ELF-1 (cell line): ENCODE measurements at regions not wholly inside any gene's neighbourhood (a gene's known extent, or its start where the extent isn't known, plus 50 kb on each side); places are given as distances from the start of the nearest gene placed in this dataset.
A peak's percentile ranks its signal among the peaks of the same experiment; 100 is the strongest.
"Not testable (repeated sequence)": the region's sequence is repeated elsewhere in the genome, so short reads cannot be mapped to it uniquely, and the experiment has no call there.

Source experiments
- DNase-seq: peaks from one replicate; pipeline ENCODE4 v3.0.0-alpha.2; 2016; ENCODE audit warnings: low read depth, low spot score

DNA sequence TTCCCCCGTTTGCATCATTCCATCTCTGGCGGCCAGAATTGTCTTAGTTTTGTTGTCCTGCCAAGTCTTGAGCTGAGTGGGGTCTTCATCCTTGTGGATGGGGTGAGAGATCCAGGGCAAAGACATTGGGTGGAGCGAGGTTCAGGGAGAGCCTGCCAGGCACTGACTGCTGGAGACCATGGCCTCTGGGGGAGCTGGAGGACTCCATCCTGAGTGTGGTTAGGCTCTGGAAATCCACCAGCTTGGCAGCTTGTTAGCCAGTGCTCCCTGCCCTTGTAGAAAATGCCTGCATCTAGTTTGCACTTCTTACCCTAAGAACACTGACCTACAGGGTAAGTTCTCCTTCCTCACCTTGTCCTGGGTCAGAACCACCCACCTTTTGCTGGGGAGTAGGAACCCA, 97.2 kb upstream of the ZNF536 start:
- no peak for DNase-seq

DNA sequence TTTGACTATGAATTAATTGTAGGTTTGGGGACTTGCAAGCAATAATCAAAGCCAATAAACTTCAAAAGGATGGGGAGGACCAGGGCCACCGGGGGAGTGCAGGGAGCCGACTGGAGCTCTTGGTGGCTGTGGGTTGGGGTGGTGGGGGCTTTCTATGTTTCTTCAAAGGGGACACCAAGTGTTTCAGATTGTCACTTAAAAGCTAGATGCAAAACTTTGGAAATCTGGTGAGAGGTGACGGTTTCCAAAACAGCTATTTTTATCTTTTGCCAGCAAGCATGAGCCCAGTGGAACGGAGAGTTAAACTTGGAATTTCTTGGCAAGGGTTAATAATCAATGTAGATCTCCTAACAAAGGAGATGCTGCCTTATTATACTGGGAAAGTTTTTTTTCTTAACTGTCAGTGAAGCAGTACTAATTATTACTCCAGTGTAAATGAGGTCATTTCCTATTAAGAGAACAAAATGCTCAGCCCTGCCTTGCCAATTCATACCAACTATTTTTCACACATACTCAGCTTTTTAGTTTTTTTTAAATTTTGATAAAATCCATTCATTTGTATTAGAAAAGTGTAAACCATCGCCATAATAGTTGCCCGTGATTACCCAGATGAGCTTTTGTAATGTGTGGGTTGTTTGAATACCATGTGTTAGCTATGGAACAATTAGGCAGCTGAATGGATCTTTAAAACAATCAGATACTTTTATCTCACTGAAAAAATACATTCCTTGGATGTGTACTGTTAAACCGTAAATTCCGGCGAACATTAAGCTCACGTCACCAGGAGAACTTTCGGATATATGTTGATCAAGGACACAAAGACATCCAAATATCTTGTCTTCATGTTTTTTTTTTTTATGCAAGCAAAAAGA, 95.9 kb upstream of the ZNF536 start:
- no peak for DNase-seq

DNA sequence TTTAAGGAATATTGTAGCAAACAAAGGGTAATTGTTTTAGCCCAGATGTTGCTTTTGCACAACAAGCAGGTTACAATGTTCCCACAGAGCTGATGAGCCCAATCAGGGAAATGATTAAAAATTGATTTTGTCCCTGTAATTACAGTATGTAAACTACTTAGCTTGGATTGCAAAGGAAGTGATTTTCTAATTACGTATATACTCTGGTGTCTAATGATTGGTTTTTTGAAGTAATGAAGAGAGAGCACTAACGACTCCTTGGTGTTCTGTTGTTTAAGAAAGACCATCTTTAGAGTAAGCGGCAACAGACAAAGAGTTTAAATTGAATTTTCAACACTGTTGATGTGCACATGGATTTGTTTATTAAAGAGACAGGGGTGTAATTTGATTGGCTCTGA, 95.3 kb upstream of the ZNF536 start:
- no peak for DNase-seq

DNA sequence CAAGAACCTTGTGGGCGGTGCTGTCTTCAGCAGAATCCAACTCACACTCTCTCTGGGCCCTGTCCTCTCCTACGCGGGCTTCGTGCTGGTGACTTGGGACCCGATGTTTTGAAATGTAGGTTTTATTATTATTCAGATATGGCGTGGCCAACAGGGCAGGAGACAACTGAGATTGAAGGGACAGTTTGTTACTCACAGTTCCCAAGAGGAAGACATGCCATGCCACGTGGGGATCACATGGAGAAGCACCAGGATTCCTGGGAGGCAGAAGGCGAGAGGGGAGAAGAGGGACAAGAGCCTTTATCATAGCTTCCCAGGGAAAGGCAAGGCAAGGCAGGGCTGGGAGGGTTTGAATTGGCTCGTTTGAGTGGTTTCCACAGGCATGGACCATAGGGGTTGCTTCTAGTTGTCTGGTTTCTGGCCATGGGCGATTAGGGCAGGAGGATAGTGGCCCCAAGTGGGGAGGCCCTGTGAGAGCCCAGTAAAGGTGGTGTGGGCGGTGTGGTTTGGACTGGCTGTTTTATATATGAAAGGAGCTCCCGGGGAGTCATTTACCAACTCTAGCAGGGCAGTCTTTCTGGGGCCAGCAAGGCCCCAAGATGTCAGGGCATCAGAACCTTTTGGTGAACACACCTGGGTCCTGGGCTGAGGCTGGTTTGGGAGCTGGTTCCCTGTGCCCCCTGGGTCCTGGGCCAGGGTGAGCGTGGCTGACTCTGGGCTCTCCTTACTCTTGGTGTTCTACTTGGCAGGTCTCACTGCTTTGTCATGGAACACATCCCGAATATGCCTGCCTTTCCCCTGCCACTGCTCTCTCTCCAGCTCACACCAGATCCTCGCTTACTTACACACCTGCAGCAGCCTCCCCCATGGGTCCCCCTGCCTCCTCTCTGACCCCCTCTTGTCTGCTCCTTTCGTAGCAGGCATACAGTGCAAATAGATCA, 94.0 kb upstream of the ZNF536 start:
- DNase-seq, result no peak

DNA sequence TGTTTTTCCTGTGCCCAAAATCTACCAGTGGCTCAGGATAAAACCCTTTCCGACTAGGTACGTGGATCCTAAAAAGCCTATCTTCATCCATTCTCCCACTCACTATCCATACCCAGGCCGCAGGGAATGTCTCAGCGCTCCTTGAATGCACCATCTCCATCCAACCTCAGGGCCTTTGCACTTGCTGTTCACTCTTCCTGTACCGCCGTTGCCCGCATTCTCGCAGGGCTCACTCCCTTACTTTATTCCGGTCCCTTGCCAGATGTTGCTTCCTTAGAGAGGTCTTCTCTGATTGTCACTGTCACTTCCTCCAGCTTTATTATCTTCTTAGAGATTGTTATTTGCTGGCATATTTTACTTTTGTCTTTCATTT, 93.3 kb upstream of the ZNF536 start:
- DNase-seq, result no peak

DNA sequence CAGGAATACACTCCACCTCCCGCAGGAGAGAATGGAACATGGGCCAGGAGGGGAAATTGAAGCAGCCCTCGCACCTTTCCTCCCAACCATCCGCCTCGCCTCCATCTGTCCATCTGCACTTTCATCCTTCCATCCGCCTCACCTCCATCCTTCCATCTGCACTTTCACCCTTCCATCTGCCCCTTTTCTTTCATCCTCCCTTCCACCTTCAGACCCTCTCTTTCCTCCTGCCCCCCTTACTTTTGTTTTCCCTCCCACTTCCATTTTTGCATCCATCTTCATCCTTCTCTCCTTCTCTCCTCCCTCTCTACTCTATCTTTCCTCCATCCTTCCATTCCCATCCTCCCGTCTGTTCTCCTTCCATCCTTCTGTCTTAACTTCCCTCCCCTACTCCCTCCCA, 92.2 kb upstream of the ZNF536 start:
- no peak for DNase-seq

DNA sequence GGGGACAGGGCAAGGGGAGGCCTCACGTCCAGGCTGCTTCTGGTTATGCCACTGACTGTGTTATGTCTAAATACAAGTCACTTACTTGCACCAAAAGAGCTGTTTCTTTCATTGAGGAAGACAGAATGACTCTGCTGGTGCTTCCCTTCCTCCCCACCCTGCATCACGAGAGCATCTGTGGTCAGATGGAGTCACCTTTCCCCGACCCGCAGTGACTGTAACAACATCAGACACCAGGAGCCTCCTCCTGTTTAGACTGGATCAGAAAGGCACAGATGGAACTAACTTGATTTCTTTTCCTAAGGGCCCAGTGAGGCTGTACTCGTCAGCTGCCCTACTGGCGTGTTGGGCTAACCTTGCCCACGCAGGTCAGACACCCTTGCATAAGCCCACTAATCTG, 90.3 kb upstream of the ZNF536 start:
- DNase-seq, result no peak

DNA sequence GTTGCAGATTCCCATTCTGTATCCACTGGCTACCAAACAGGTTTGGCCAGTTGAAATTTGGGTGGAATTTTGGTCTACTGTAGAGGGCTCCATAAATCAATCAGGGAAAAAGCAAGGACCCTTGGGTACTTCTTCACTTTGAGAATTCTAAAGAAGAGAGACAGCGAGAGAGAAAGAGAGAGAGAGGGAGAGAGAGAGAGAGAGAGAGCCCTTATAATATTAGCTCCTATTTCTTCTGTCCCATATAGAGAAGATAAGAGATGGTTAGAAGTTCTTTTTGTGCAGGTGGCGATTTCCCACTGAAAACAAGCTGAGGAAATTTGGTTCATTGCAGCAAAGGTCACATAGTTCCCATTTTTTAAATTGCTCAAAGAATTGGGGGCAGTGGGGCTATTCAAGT, 88.6 kb upstream of the ZNF536 start:
- DNase-seq, result peak; percentile 51

DNA sequence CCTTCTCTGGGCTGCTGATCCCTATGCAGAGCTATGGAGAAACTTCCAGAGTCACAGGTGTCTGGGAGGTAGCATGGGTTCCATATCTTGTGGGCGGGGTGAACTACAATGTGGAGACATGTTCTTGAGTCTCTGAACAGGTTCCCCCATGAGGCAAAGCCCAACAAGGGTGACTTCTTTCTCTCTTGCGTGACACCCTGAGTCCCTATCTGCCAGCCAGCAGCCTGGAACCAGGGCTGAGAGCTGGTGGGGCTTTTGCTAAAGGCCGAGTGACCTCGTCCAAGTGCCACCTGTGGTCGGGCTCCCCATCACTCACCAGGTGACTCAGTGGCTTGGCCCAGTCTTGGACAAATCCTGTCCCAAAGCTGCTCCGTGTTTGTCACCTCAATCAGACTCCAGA, 88.0 kb upstream of the ZNF536 start:
- no peak for DNase-seq

DNA sequence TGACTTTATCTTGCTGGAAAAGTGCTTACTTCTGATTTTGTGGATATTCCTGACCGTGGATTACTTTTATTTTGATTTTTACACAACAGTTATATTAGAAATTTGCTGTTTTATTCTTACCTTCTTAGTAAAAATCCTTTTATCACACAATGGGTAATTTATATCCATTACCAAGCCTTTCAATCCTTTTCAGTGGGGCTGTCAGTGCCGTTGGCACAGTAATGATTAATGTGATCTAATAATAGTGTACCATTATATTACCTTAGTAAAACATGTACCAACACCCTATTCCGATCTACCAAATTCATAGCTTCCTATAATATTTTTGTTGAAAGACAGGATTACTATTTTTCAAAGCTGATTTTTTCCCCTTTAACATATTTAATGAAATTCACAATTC, 87.3 kb upstream of the ZNF536 start:
- no peak for DNase-seq

DNA sequence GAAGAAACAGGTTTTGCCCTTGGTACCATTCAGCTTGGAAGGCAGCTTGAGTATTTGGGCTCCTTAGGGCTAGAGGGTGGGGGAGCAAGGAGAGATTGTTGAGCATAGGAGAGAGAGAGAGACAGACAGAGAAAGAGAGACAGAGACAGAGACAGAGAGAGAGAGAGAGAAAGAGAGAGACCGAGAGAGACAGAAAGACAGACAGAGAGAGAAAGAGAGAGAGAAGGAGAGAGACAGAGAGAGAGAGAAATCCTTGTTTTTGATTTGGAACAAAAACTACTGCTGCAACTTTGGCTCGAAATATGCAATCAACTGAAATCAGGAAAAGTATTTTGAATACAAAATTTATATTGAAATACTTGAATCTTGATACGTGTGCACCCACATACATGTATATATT, 85.8 kb upstream of the ZNF536 start:
- no peak for DNase-seq

DNA sequence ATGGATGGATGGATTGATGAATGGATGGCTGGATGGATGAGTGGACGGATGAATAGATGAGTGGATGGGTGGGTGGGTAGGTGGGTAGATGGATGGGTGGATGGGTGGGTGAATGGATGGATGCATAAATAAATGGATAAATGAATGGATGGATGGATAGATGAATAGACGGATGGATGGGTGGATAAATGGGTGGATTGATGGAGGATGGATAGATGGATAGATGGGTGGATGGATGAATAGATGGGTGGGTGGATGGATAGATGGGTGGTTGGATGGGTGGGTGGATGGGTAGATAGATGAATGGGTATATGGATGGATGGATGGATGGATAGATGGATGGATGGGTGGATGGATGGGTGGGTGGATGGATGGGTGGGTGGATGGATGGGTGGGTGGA, 84.9 kb upstream of the ZNF536 start:
- no peak for DNase-seq

DNA sequence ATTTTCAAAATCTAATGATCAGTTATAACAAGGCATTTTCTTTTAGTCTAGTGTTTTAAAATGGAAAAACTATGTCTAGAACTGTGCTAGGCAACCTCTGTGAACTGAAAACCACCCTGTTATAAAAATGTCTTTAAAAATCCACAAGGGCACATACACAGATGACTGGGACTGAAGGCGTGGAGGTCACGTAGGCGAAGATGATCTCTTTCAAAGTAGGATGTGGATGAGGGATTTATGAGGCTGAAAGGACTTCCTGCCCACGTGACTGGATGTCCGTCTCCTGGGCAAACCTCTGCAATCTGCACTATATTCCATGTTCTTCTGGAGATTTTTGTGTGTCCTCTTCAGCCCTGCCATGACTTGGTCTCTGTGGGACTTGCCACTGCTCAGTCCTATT, 84.2 kb upstream of the ZNF536 start:
- no peak for DNase-seq

DNA sequence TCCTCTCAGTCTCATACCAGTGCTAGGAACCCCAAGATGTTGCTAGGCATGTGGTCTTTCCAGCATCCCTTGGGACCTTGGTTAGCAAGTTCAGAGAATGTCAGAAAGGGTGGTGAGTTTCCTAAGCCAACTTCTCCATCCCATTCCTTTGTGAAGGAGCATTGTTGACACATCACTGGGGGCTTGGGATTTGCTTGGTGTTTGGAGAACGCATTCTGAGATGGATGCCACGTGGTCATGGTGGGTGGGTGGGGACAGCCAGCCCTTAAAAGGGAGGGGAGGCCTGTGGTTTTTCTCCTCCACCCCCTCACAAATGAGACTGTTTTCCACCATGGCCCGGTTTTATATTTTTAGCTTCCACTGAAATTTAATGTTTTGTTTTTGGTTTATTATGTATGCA, 83.3 kb upstream of the ZNF536 start:
- no peak for DNase-seq

DNA sequence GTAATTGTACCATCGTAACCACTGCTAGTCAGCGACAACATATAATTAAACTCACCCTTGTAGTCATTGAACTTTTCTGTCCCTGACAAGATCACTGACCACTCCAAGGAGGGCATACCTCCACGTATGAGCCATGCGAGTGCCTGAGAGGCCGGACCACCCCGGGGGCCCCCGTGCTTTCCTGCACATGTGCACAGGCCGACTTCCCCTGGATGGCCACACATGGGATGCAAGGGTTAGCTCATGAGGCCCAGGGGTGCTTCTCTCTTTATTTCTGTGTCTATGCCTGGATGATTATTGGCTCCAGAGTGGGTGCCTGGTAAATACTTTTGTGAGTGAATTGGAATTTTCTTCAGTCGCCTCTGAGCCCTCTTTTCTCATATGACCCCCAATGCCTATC, 82.8 kb upstream of the ZNF536 start:
- no peak for DNase-seq

DNA sequence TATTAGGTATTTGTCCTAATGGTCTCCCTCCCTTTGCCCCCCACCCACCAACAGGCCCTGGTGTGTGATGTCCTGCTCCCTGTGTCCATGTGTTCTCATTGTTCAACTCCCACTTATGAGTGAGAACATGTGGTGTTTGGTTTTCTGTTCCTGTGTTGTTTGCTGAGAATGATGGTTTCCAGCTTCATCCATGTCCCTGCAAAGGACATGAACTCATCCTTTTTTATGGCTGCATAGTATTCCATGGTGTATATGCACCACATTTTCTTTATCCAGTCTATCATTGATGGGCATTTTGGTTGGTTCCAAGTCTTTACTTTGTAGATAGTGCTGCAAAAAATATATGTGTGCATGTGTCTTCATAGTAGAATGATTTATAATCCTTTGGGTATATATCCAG, 81.4 kb upstream of the ZNF536 start:
- DNase-seq, result not testable (repeated sequence)

DNA sequence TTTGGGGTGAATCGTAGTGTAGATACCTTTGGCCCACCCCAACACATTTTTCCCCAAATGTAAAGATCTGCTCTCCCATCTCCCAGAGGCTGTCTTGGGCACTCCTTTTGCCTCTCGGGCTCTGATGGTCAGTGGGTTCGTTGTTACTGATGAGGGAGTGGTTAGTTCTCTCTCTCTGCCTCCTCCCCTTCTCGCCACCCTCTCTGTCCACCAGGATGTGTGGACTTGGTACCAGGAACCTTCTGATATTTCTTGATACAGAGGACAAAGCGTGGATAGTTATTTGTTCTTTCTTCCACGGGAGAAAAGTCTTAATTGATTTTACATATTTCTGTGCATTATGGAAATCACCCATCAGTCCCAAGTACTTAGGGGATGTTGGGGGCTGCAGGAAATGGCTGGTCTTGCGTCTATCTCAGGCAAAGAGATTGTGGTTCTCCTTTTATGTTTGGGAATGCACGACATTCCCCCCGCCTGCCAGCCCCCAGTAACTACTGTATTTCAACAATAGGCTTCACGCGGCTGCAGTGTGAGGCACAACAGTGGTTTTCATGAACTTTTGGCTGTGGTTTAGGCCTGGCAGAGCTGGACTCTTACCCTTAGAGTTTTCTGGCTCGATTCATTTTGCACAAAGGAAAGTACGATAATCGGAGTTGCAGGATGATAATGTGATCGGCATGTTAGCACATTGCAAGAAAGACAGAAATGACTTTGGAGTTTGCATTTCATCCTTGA, 79.0 kb upstream of the ZNF536 start:
- no peak for DNase-seq

DNA sequence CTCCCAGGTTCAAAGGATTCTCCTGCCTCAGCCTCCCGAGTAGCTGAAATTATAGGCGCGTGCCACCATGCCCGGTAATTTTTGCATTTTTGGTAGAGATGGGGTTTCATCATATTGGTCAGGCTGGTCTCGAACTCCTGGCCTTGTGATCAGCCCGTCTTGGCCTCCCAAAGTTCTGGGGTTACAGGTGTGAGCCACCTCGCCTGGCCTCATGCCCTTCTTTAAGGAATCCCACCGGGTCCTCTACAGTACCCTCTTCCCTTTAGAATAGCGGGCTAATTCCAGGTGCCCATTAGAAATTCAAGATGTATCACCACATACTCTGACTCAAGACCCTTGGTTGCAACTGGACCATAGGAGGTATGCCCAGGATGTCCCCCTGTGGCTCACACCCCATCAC, 74.2 kb upstream of the ZNF536 start:
- DNase-seq, result no peak

DNA sequence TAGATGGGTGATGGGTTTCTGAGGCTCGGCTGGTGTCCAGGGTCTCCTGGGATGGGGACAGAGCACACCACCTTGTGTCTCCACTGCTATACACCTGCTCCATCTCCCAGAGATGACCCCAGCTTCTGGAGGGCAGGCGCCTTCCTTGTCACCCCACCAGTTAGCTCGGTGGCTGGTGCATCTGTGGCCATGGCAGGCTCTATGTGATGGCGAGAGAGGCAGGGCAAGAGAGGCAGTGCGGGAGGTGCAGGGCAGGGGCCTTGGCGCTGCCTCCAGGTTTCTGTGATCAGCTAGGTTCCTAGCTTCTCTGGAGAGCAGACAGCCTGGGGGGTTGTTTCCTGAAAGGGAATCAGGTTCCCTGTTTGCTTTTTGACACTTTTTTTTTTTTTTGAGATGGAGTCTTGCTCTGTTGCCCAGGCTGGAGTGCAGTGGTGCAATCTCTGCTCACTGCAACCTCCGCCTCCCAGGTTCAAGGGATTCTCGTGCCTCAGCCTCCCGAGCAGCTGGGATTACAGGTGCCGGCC, 69.0 kb upstream of the ZNF536 start:
- no peak for DNase-seq

DNA sequence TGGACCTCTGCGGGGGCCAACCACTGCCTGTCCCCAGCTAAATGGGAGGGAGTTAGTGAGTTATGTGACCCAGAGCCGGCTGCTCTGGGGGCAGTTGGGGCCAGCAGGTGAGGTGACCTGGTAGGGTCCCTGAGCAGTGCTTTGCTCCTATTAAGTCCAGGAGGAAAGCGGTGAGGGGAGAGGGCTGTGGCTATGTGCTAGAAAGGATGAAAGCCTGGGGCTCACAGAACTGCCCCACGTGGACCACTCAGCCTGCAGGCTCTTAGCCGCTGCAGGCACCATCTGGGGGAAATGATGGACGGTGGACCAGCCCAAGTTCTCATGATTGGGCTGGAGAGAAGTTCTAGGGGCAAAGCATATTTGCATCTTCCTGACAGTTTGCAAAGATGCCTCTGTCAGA, 67.6 kb upstream of the ZNF536 start:
- no peak for DNase-seq

DNA sequence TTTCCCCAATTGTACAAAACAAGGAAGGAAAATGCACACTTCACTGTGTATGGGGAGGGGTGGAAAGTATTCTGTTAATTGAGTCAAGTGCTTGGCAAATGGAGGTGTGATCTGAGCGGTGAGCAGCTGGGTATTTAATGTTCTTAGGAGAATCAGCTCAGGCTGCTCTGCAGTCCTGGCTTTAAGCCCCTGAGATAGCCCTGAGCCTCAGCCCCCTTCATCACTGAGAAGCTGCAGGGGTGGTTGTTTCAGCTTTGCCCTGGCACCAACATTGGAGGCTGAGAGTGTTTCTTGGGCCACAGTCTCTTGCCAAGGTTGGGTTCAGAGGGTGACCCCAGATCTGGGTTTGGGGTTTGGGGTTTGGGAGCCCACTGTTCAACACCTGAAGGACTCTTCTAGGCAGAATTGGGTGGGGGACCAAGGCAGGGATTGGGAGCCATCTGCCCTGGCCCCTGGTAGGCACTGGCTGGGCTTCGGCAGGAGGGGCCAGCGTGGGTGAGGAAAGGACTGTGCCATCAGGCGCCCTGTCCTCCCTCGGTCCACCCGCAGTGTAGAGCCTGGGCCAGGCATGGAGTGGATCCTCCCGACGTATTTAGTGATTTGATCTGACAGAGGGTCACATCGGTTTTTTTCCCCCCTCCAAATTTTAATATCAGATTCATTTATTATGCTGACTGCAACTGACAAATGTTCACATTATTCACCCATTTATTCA, 66.7 kb upstream of the ZNF536 start:
- DNase-seq, result no peak
